ENCODE measurements at regions not wholly inside any gene's neighbourhood (a gene's known extent, or its start where the extent isn't known, plus 50 kb on each side); places are given as distances from the start of the nearest gene placed in this dataset.
"Not testable (repeated sequence)": the region's sequence is repeated elsewhere in the genome, so short reads cannot be mapped to it uniquely, and the experiment has no call there.

DNA sequence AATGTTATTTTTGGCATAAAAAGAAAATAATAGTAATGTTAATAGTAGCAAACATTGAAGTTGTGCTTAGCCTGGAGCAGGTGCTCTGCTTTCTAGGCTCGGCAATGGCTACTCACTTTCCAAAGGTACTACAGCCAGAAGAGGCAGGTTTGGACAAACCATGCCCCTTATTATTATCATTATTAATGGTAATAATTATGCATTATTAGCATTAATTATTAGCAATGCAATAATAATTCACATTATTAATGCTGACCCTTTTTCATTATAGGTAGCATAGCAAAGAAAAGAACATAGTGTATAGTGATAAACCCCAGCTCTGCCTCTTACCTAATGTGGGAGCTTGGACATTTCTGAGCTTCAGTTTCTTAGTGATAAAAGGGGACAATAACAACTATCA, 171.4 kb downstream of the EDEM1 start:
- no peak for DNase-seq

DNA sequence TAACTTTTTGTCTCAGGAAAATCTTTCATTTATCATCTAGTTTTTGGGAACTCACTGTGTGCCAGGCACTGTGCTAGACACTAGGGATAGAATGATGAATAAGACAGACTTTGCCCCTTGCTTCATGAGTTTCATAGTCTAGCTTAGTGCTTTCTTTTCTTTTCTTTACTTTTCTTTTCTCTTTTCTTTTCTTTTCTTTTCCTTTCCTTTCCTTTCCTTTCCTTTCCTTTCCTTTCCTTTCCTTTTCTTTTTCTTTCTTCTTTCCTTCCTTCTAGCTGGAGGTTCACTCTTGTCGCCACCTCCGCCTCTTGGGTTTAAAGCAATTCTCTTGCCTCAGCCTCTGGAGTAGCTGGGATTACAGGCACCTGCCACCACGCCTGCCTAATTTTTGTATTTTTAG, 172.9 kb downstream of the EDEM1 start:
- DNase-seq = no peak

DNA sequence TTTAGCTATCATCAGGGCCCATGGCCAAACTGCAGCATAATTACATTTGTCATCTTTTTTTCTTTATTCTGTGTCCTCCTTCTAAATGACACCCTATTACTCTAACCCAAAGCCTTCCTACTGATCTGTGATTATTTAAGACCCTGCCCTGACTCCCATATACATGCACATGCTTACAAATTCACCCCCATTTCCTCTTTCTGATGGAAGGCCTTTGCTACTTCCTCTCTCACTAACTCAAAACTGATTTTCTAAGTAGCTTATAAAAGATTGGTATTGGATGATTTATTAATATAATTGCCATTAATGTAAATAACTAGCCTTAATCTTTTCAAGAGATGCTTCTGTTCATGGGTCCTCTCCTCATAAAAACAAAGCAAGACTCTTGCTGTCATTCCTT, 179.2 kb downstream of the EDEM1 start:
- DNase-seq = no peak

DNA sequence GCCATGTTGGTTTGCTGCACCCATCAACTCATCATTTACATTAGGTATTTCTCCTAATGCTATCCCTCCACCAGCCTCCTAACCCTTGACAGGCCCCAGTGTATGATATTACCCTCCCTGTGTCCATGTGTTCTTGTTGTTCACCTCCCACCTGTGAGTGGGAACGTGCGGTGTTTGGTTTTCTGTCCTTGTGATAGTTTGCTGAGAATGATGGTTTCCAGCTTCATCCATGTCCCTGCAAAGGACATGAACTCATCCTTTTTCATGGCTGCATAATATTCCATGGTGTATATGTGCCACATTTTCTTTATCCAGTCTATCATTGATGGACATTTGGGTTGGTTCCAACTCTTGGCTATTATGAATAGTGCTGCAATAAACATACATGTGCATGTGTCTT, 184.0 kb downstream of the EDEM1 start:
- not testable (repeated sequence) for DNase-seq

DNA sequence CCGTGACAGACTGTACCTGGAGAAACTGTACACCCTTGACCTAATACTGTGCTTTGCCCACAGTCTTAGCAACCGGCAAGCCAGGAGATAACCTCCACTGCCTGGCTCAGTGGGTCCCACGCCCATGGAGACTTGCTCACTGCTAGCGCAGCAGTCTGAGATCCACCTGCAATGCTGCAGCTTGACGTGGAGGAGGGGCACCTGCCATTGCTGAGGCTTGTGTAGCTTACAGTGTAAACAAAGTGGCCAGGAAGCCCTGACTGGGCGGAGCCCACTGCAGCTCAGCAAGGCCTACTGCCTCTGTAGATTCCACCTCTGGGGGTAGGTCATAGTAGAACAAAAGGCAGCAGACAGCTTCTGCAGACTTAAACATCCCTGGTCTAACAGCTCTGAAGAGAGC, 189.3 kb downstream of the EDEM1 start:
- DNase-seq = no peak

DNA sequence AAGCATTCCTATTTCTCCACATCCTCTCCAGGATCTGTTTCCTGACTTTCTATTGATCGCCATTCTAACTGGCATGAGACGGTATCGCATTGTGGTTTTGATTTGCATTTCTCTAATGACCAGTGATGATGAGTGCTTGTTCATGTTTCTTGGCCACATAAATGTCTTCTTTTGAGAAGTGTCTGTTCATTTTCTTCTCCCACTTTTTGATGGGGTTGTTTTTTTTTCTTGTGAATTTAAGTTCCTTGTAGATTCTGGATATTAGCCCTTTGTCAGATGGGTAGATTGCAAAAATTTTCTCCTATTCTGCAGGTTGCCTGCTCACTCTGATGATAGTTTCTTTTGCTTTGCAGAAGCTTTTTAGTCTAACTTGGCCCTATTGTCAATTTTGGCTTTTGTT, 191.8 kb downstream of the EDEM1 start:
- not testable (repeated sequence) for DNase-seq

DNA sequence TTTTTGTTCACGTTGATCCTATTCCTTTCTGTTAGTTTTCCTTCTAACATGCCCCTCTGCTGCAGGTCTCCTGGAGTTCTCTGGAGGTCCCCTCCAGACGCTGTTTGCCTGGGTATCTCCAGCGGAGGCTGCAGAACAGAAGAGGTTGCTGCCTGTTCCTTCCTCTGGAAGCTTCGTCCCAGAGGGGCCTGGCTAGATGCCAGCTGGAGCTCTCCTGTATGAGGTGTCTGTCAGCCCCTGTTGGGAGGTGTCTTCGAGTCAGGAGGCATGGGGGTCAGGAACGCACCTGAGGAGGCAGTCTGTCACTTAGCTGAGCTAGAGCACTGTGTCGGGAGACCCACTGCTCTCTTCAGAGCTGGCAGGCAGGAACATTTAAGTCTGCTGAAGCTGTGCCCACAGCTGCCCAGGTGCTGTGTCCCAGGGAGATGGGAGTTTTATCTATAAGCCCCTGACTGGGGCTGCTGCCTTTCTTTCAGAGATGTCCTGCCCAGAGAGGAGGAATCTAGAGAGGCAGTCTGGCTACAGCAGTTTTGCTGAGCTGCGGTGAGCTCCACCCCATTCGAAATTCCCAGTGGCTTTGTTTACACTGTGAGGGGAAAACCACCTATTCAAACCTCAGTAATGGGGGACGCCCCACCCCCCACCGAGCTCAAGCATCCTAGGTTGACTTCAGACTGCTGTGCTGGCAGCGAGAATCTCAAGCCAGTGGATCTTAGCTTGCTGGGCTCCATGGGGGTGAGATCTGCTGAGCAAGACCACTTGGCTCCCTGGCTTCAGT, 196.2 kb downstream of the EDEM1 start:
- DNase-seq = not testable (repeated sequence)

DNA sequence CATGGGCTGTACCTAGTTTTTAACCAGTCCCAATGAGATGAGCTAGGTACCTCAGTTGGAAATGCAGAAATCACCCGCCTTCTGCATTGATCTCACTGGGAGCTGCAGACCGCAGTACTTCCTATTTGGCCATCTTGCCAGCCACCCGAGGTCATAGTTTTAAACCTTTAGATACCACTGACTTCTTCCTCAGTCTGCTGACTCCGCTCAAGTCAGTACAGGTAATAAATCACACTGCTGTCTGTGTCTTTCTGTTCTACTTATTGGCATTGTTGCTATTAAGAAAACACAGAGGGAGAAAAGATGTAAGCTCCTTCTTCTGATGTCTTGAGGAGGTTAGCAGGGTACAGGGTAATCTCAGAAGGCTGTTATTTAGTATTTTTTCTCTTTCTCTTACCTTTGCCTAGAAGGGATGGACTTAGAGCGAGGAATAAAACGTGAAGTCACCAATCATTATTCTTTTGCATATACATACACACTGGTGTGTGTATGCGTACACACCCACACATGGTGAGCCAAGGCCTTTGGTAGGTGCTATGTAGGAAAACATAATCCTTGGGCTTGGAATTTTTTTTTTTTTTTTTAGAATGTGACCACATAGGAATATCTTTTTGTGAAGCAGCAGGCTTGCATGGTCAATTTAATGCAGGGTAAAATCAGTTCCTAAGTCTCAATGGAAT, 197.2 kb downstream of the EDEM1 start:
- no peak for DNase-seq

DNA sequence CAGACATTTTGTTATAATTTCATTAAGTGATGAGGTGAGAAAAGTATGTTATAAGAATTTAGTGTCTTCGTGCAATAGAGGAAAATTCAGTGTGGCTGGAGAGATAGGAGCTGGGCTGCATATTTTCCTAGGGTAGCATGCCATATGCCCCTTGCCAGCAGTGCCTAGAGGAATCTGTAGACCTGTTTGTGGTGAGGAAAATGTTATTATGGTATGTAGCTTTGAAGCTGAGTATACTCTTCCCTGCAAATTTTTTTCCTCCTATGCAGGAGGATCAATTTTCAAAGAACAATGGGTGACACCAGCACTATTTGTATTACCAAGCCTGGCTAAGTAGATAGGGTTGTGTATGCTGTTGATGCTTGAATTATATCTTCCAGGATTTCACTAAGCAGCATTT, 200.6 kb downstream of the EDEM1 start:
- DNase-seq = no peak

DNA sequence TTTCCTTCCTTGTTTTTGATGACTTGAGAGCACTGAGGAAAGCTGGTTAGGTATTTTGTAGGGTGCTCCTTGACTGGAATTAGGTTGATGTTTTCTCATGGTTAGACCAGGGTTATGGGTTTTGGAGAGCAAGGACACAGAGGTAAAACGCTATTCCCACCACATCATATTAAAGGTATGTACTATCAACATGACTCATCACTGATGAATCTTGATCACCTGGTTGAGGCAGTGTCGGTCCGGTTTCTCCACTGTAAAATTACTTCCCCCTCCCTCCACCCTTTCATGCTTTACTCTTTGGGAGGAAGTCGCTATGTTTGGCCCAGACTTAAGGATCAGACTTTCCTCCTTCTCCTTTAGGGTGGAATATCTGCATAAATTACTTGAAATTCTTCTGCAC, 201.6 kb downstream of the EDEM1 start:
- DNase-seq = no peak

DNA sequence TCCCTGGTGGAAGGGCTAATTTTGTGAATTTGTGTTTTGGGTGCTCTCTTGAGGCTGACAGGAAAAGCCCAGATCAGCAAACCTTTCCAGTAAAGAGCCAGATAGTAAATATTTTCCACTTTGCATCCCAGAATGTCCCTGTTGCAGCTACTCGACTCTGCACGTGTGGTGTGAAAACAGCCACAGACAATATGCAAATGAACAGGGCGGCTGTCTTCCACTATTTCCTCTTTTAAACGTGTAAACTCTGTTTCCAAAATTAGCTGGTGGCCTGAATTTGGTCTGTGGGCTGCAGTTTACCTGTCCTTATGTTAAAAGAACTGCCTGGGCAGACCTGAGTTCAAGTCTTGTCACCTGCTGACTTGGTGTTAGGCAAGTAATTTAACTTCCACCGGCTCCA, 202.7 kb downstream of the EDEM1 start:
- no peak for DNase-seq

DNA sequence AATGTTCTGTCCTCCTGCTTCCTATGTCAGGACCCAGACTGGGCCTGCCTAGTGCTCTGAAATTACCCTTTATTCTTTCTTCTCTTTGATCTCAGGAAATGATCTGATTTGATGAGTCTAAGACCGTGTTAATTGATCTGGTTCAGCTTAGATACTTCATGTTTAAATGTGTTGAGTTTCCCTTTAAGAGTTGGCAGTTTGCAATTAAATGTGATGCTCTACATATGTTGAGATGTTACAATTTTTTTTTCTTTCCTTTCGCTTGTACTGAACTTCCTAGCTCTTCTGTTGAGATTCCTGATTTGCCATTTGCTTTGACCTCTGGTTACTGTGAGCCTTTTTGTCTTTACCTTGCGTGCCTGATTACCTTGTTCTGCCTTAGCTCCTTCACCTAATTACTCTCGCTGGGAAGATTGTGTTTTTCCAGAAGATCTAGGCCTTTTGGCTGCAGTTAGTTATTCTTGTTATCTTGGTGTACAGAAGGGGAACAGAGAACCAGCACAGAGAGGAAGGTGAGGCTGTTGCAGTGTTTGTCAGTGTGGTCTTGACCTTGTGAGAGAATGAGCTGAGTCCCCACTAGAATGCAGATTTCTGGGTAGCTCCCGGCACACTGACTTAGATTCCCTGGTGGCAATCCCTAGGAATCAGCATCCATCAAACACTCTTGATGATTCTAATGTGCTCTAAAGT, 203.6 kb downstream of the EDEM1 start:
- no peak for DNase-seq

DNA sequence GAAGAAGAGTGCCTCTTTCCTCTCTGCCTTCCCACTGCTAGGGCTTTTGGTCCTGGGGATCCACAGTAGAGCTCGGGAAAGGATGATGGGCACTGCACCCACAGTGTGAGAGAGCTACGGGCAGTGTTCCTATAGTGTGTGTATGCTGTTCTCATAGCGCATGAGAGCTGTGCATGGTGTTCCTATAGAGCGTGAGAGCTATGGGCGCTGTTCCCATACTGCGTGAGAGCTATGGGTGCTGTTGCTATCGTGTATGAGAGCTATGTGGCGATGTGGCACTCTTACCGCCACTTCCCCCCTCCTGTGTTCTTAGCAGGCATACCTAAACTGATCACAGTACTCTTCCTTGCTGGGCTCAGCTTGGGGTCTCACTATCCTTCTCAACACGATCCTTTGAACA, 213.5 kb downstream of the EDEM1 start:
- DNase-seq = no peak

DNA sequence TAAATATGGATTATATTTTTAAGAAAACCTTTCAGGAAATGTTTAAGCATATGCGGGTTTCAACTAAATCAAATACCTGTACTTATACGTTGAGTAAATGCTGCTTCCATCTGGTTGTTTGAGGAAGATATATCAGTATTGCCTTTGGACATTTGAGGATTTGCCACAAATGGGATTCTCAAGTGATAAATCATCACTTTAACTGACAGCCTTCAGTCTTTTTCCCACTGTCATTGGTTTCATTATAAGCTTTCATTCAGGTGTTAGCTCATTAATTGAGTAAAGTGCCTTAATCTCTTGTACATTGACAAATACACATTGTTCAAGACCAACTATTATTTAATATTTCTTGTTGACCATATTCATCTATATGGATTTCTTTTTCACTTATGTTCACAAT, 217.2 kb downstream of the EDEM1 start:
- no peak for DNase-seq

DNA sequence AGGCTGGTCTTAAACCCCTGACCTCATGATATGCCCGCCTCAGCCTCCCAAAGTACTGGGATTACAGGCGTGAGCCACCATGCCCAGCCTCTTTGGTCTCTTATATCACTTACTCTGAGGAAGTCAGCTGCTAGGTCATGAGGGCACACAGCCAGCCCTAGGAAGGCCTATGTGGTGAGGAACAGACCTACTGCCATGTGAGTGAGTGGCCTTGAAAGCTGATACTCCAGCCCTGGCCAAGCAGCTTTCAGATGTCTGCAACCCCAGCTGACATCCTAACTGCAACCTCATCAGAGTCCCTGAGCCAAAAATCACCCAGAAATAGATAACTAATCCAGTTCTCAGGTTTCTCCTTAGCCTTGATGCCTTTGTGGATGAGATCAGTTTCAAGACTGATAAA, 224.3 kb downstream of the EDEM1 start:
- no peak for DNase-seq

DNA sequence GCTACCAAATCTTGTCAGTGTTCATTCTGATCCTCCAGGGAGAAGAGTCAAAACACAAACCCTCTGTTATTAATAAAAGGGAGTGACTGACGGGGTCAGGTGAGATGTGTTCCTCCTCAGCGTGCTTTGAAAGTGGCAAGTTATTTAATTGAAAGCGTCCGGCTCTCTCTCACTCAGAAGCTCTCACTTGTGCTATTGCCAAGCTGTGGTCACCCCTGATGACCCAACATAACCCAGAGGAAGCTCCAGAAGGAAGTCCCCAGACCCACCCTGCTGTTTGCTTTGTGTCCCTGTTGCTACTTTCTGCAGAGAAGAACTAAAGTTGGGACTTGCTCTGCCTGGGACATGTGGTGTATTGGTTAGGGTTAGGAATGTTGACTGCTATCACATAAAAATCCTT, 235.6 kb downstream of the EDEM1 start:
- no peak for DNase-seq

DNA sequence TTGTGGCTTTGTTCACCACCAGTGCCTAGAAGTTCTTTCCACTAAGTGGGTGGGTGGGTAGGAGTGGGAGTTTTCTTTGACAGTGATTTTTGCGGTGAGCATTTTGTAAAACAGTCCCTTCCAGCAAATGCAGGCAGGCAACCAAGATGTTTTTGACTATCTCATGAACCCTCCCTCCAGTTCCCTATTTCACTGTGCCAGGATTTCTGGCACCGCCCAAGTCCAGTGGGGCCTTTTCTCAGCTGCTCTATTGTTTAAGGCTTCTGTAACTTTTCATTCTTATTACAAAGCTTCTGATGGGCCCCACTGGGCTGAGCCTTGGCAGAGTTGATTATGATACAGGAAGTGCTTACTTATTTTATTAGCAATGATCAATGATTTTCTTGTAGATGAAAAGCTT, 236.0 kb downstream of the EDEM1 start:
- no peak for DNase-seq

DNA sequence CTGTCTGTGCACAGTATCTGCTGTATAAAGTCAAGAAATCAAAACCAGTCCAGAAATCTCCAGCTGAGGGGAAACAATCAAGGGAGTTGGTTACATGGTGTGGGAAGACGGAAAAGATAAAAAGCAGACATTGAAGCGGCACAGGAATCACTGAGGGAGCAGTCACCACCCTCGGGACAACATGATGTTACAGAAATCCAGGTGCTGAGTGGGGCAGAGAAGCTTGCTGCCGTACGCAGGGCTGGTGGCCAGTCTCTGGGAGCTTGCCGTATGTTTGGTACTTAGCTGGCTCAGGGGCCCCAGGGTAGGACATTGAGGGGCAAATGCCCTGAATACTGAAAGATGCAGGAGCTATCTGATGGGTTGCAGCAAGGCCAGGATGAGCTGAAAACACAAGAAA, 237.9 kb downstream of the EDEM1 start:
- no peak for DNase-seq

DNA sequence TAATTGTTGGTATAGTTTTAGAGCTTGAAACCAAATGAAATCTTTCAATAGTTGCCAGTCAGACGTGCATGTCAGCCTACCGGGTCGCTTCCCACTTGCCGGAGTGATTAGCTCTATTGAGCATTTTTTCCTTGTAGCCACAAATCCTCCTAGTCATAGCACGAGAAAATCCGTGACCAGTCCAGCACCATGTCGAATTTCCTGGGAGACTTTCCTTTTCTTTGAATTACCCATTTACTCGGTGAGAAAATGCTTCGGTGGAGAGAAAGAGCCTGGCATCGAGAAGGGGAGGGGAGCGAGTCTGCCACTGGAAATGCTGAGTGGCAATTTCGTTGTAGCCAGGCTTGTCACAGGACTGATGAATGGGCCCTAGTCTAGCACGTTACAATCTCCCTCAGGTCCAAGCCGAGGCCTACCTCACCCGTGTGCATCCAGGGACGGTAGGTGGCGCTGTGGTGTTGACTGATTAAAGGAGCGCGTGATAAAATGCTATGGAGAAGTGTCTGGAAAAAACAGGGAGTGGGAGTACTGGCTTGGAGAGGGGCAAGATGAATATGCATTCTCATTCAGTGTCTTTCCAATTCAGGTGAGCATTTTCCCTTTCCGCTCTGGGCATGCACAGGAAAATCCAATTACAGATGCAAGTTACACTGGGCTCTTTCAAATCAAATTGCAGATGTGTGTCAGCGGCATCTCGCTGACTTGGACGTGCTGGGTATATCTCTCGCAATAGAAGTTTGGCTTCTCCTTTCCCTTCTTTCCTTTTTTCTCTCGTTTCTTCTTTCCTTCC, 238.8 kb downstream of the EDEM1 start:
- DNase-seq = peak; percentile 83

DNA sequence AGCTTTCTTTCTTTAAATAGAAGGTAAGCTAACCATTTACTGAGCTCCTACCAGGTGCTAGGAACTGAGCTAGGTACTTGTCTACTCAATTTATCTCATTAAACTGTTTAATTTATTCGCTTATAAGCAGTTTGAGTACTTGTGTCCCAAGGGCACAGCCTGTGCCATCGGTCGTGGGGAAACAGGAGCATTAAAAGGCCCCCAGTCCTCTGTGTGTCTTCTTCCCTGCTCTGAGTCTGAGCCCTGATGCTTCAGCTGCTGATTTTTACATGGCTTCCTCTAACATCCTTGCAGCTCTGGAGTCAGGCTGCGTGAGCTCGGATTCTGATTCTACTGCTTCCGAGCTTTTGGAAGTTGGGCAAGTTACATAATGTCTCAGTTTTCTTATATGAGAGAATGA, 239.5 kb downstream of the EDEM1 start:
- DNase-seq = no peak

DNA sequence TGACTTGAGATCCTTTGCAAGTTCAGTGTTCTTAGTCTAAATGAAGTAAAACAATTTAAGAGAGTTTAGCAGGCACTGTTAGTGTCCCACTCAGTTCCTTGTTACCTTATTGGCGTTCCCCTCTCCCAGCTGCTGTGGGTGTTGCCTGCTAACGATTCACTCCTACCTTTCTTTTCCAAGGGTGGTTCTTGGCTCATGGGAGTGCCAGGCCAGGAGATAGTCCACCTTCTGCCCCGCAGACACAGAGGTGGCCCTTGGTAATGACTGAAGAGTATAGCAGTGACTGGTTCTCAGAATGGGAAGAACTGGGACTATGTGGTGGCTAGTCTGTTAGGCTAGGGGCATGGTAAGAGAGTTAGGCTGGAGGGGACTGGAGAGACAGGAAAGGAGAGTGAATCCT, 240.4 kb downstream of the EDEM1 start:
- DNase-seq = no peak

DNA sequence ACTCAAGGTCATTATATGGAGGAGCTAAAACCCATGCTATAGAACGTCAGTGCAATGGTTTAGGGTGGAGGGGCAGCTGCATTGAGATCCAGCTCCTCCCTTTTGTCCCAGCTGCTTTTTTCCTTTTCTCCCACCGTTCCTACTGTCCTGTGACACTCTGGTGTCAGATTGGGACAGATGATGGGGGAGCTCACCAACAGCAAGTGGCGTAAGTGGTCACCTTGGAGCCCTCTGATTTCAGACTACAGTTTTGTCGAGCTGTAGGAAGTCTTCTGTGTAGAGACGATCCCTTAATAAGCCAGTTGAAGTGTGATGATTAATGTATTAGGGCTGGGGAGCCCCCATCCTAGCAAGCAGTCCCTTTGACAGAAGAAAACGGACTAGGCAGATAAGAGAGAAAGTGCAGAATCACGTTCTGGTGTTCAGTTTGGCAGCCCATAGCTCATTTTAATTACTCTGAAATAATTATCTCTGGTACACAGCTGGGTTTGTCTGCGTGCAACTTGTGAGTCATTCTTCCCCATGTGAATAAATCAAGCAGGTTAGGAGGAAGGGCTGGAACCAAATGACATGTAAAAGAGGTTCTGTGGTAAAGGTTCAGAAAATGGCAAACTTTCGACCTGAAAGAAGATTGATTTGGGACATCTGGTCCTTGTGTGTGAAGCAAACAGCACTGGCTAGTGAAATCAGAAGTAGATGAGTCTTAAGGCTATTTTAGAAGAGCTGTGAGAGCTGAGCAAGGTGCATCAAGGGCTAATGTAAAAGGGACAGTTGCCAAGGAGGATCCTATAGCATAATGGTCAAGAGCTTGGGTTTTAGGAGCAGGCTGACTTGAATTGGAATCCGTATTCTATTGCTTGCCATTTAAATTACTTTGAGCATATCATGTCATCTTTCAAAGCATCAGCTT, 241.4 kb downstream of the EDEM1 start:
- no peak for DNase-seq

Measured in activated CD4-positive, alpha-beta T cell treated with anti-CD3 and anti-CD28 coated beads for 48 hours (primary cell).